SK-N-SH (cell line): ENCODE measurements at regions not wholly inside any gene's neighbourhood (a gene's known extent, or its start where the extent isn't known, plus 50 kb on each side); places are given as distances from the start of the nearest gene placed in this dataset.

Experiments
- CTCF ChIA-PET: fragments of 300-600, 350-600 bp; formaldehyde crosslinking; extraction: SDS; loops from one replicate; lab custom pipeline; 2021; lab: Yijun Ruan, JAX
- POLR2A ChIA-PET: fragments of 350-600 bp; sonication (Branson Sonifier 250); formaldehyde crosslinking; extraction: SDS; loops from one replicate; lab custom pipeline; 2020; ENCODE audit warnings: antibody characterized with exemption, inconsistent platforms; lab: Yijun Ruan, JAX
- DNase-seq: peaks from one replicate; pipeline ENCODE4 v3.0.0; 2012
- H2AFZ ChIP-seq: fragments of 200-600 bp; sonication (generic); 2 replicates; pipeline ENCODE4 v1.8.1; 2016; ENCODE audit warnings: antibody characterized with exemption, mild to moderate bottlenecking, low read depth
- H3F3A ChIP-seq: fragments of 200-600 bp; sonication (generic); replicated peaks from 2 replicates; pipeline ENCODE3; 2016; ENCODE audit warnings: antibody characterized with exemption, mild to moderate bottlenecking; ENCODE audit not compliant: insufficient read depth
- H3K27ac ChIP-seq, 2 experiments: fragments of 200-500 bp in 1 of 2; fragments of 200-600 bp in 1 of 2; sonication (Bioruptor generic) in 1 of 2; sonication (generic), shearing (Covaris generic) in 1 of 2; 2 replicates each; pipeline versions ENCODE4 v1.5.1 to v1.6.1; 2014 to 2016; ENCODE audit warnings: low read depth in 2 of 2, inconsistent platforms in 1 of 2, low read length in 1 of 2, mild to moderate bottlenecking in 1 of 2, mixed read lengths in 1 of 2
- H3K27me3 ChIP-seq: fragments of 200-600 bp; sonication (generic), shearing (Covaris generic); 2 replicates; pipeline ENCODE4 v1.6.1; 2016; ENCODE audit warnings: mixed run types; ENCODE audit not compliant: insufficient read depth
- H3K36me3 ChIP-seq, 2 experiments: fragments of 200-500 bp in 1 of 2; fragments of 200-600 bp in 1 of 2; sonication (Bioruptor generic) in 1 of 2; sonication (generic) in 1 of 2; replicated peaks in 1 of 2; 2 replicates each; pipeline versions ENCODE3 to v1.5.1; 2014 to 2016; ENCODE audit warnings: low read length in 1 of 2, mild to moderate bottlenecking in 1 of 2; ENCODE audit not compliant: insufficient read depth in 2 of 2, control insufficient read depth in 1 of 2
- H3K4me1 ChIP-seq, 2 experiments: fragments of 200-500 bp in 1 of 2; fragments of 200-600 bp in 1 of 2; sonication (Bioruptor generic) in 1 of 2; sonication (generic), shearing (Covaris generic) in 1 of 2; 2 replicates each; pipeline versions ENCODE4 v1.5.1 to v1.6.1; 2014 to 2016; ENCODE audit warnings: low read depth in 1 of 2, low read length in 1 of 2, mixed run types in 1 of 2; ENCODE audit not compliant: insufficient read depth in 2 of 2, control insufficient read depth in 1 of 2
- H3K4me2 ChIP-seq: fragments of 200-600 bp; sonication (generic), shearing (Covaris generic); 2 replicates; pipeline ENCODE4 v1.6.1; 2017; ENCODE audit warnings: mixed run types
- H3K4me3 ChIP-seq, 2 experiments: fragments of 200-500 bp in 1 of 2; fragments of 200-600 bp in 1 of 2; sonication (Bioruptor generic) in 1 of 2; sonication (generic), shearing (Covaris generic) in 1 of 2; 2 replicates each; pipeline versions ENCODE4 v1.5.1 to v1.8.1; 2014 to 2016; ENCODE audit warnings: low read depth in 2 of 2, inconsistent platforms in 1 of 2, low read length in 1 of 2, mild to moderate bottlenecking in 1 of 2, mixed read lengths in 1 of 2, moderate library complexity in 1 of 2
- H3K79me2 ChIP-seq: fragments of 200-600 bp; sonication (generic); 2 replicates; pipeline ENCODE4 v1.8.1; 2017; ENCODE audit warnings: mild to moderate bottlenecking; ENCODE audit not compliant: insufficient read depth
- H3K9ac ChIP-seq: fragments of 200-600 bp; sonication (generic); 2 replicates; pipeline ENCODE4 v1.6.1; 2017; ENCODE audit warnings: mixed run types
- H3K9me2 ChIP-seq: fragments of 200-600 bp; sonication (generic); 2 replicates; pipeline ENCODE4 v1.6.1; 2017; ENCODE audit warnings: mixed run types
- H3K9me3 ChIP-seq: fragments of 200-600 bp; sonication (generic); 2 replicates; pipeline ENCODE4 v1.6.1; 2017; ENCODE audit warnings: mixed run types, mild to moderate bottlenecking, moderate library complexity
- H4K20me1 ChIP-seq: fragments of 200-600 bp; sonication (generic); 2 replicates; pipeline ENCODE4 v1.6.1; 2017; ENCODE audit warnings: mild to moderate bottlenecking, mixed run types; ENCODE audit not compliant: insufficient read depth
- EP300 ChIP-seq, 2 experiments: IDR thresholded peaks; 2 replicates each; pipeline versions ENCODE4 v1.4.0 to v1.6.1; 2012; ENCODE audit warnings: borderline replicate concordance in 1 of 2, low read depth in 1 of 2, low read length in 1 of 2
- EZH2phosphoT487 ChIP-seq: fragments of 200-600 bp; sonication (generic); IDR thresholded peaks from 2 replicates; pipeline ENCODE4 v1.6.1; 2017; ENCODE audit warnings: low read depth, mixed run types, mild to moderate bottlenecking, antibody characterized with exemption, moderate library complexity, borderline replicate concordance
- FOSL2 ChIP-seq: IDR thresholded peaks from 2 replicates; pipeline ENCODE4 v1.4.0; 2012; ENCODE audit warnings: low read depth, mild to moderate bottlenecking, moderate library complexity, borderline replicate concordance
- JUND ChIP-seq: IDR thresholded peaks from 2 replicates; pipeline ENCODE4 v1.4.0; 2012
- MEF2A ChIP-seq: IDR thresholded peaks from 2 replicates; pipeline ENCODE4 v1.4.0; 2012; ENCODE audit warnings: low read depth, borderline replicate concordance
- RAD21 ChIP-seq: IDR thresholded peaks from 2 replicates; pipeline ENCODE4 v1.6.1; 2012; ENCODE audit warnings: mild to moderate bottlenecking, low read length
- RCOR1 ChIP-seq: fragments of 150-350 bp; IDR thresholded peaks from 2 replicates; pipeline ENCODE4 v1.6.1; 2017; ENCODE audit warnings: antibody characterized with exemption, low read length
- RXRA ChIP-seq: IDR thresholded peaks from 2 replicates; pipeline ENCODE4 v1.4.0; 2012; ENCODE audit warnings: low read depth, mild to moderate bottlenecking, borderline replicate concordance
- TCF12 ChIP-seq: IDR thresholded peaks from 2 replicates; pipeline ENCODE4 v1.4.0; 2012
- WGBS: methylation state at CpG from one replicate; pipeline ENCODE4 v1.1.6; 2017; ENCODE audit warnings: low lambda C conversion rate; 5-methylcytosine and 5-hydroxymethylcytosine counted together
- TF ChIP-seq, protein P1 (sequence below): fragments of 150-350 bp; IDR thresholded peaks from 2 replicates; pipeline ENCODE4 v1.6.1; 2017; ENCODE audit warnings: antibody characterized with exemption, low read length, low read depth, borderline replicate concordance
- TF ChIP-seq, protein P2 (sequence below): IDR thresholded peaks from 2 replicates; pipeline ENCODE4 v1.4.0; 2012; ENCODE audit warnings: low read depth, borderline replicate concordance
- TF ChIP-seq, protein P3 (sequence below): IDR thresholded peaks from 2 replicates; pipeline ENCODE4 v1.4.0; 2012; ENCODE audit warnings: low read depth
- TF ChIP-seq, protein P4 (sequence below): fragments of 200-600 bp; sonication (generic); IDR thresholded peaks from 2 replicates; pipeline ENCODE4 v1.6.1; 2017; ENCODE audit warnings: antibody characterized with exemption, mild to moderate bottlenecking, moderate library complexity

DNA sequence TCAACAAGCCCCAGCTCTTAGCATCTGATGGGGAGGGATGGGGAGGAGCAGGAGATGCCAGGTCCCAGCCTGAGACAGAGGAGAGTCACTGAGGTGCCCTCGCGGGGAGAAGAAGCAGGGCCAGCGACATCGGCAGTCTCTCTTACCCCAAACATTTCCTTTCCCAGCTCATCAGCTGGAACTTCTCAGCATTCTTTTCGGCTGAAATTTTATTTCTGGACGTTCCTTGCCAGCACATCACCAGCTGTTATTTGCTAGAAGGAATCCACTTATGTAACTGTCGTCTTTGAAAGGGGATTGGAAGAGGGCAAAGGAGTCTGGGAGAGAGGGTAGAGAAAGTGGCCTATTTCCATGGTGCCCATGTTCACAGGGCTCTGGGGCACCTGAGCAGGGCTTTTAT lies 101.0 kb upstream of the SHH start:
- Histone ChIP-seq H3K79me2 (no peaks in the 10 kb centered on the region), H2AFZ (no peak overlapping the region)
- CTCF ChIA-PET, result interaction anchor here (1.1 to 1.4 kb wide), 2 partner anchors 11 to 96 kb away, joined by 3 read pairs; no protein-coding TSS in a partner anchor

DNA sequence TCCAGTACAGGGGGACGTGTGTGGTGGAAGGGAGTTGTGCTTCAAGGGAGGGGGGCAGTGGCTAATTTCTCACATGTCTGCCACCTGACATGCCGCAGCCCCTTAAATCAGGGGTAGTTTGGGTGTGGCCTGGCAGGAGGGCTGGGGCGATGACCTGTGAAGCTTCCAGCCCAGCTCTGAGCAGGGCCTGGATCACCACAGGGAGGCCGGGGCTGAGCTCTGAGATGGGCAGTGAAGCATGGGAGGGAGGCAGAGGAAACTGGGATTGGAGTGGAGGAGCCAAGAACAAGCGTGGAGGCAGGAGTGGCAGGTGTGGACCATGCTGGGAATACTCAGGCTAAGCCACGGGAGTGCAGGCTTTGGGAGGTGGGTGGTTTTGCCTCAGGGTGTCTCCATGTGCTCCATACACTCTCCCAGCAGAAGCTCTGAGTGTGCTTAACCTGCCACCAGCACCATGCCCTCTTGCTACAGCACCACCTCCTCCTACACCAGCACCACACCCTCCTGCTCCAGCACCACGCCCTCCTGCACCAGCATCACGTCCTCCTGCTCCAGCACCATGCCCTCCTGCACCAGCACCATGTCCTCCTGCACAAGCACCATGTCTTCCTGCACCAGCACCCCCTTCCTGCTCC lies 99.3 kb upstream of the SHH start:
- no peak overlapping the region for H3K27ac ChIP-seq
- H3K79me2 ChIP-seq, result no peaks in the 10 kb centered on the region
- no peak overlapping the region for H3K4me3 ChIP-seq
- H4K20me1 ChIP-seq, result no peaks in the 10 kb centered on the region
- no peaks in the 10 kb centered on the region for H3K36me3 ChIP-seq
- ChIA-PET POLR2A (no interaction called here), CTCF (no interaction called here)
- TF ChIP-seq RXRA, result no peak
- TF ChIP-seq, protein P1, sequence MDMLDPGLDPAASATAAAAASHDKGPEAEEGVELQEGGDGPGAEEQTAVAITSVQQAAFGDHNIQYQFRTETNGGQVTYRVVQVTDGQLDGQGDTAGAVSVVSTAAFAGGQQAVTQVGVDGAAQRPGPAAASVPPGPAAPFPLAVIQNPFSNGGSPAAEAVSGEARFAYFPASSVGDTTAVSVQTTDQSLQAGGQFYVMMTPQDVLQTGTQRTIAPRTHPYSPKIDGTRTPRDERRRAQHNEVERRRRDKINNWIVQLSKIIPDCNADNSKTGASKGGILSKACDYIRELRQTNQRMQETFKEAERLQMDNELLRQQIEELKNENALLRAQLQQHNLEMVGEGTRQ, result no peak
- no peak for TF ChIP-seq FOSL2
- TF ChIP-seq MEF2A, result no peak
- TF ChIP-seq, protein P2, sequence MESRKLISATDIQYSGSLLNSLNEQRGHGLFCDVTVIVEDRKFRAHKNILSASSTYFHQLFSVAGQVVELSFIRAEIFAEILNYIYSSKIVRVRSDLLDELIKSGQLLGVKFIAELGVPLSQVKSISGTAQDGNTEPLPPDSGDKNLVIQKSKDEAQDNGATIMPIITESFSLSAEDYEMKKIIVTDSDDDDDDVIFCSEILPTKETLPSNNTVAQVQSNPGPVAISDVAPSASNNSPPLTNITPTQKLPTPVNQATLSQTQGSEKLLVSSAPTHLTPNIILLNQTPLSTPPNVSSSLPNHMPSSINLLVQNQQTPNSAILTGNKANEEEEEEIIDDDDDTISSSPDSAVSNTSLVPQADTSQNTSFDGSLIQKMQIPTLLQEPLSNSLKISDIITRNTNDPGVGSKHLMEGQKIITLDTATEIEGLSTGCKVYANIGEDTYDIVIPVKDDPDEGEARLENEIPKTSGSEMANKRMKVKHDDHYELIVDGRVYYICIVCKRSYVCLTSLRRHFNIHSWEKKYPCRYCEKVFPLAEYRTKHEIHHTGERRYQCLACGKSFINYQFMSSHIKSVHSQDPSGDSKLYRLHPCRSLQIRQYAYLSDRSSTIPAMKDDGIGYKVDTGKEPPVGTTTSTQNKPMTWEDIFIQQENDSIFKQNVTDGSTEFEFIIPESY, result no peak
- no peak for TF ChIP-seq RAD21
- no peak for TF ChIP-seq RCOR1
- TF ChIP-seq, protein P3, sequence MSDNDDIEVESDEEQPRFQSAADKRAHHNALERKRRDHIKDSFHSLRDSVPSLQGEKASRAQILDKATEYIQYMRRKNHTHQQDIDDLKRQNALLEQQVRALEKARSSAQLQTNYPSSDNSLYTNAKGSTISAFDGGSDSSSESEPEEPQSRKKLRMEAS, result no peak
- no peak for TF ChIP-seq EP300 (IDR thresholded peaks at IDR 0.05; ENCODE audit: borderline replicate concordance in 1 of 2, low read depth in 1 of 2, low read length in 1 of 2)
- no peaks in the 10 kb centered on the region for H3K4me1 ChIP-seq
- H3K9ac ChIP-seq, result no peak overlapping the region
- no peaks in the 10 kb centered on the region for H3F3A ChIP-seq
- no peaks in the 10 kb centered on the region for H3K9me2 ChIP-seq
- no peak overlapping the region for H3K4me2 ChIP-seq
- DNase-seq, result no peak
- WGBS, result 7% methylated on average over 8 of the region's 8 CpGs
- H3K9me3 ChIP-seq, result no peaks in the 10 kb centered on the region
- H3K27me3 ChIP-seq, result peaks cover 95% of the 10 kb centered on the region
- no peak overlapping the region for H2AFZ ChIP-seq

More for the DNA sequence above, 101.0 kb upstream of the SHH start:
- Histone ChIP-seq H4K20me1 (no peaks in the 10 kb centered on the region), H3K9me2 (no peaks in the 10 kb centered on the region), H3F3A (no peaks in the 10 kb centered on the region), H3K4me1 (no peaks in the 10 kb centered on the region), H3K27ac (no peak overlapping the region), H3K36me3 (no peaks in the 10 kb centered on the region), H3K9me3 (no peaks in the 10 kb centered on the region), H3K27me3 (peaks cover 95% of the 10 kb centered on the region), H3K4me2 (no peak overlapping the region), H3K9ac (no peak overlapping the region), H3K4me3 (no peak overlapping the region)
- TF ChIP-seq EZH2phosphoT487 (no peak), JUND (no peak), TCF12 (no peak), EP300 (IDR thresholded peaks at IDR 0.05; ENCODE audit: borderline replicate concordance in 1 of 2, low read depth in 1 of 2, low read length in 1 of 2) (no peak)
- TF ChIP-seq, protein P4, sequence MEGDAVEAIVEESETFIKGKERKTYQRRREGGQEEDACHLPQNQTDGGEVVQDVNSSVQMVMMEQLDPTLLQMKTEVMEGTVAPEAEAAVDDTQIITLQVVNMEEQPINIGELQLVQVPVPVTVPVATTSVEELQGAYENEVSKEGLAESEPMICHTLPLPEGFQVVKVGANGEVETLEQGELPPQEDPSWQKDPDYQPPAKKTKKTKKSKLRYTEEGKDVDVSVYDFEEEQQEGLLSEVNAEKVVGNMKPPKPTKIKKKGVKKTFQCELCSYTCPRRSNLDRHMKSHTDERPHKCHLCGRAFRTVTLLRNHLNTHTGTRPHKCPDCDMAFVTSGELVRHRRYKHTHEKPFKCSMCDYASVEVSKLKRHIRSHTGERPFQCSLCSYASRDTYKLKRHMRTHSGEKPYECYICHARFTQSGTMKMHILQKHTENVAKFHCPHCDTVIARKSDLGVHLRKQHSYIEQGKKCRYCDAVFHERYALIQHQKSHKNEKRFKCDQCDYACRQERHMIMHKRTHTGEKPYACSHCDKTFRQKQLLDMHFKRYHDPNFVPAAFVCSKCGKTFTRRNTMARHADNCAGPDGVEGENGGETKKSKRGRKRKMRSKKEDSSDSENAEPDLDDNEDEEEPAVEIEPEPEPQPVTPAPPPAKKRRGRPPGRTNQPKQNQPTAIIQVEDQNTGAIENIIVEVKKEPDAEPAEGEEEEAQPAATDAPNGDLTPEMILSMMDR, result no peak
- WGBS, result 12% methylated on average over 7 of the region's 7 CpGs
- no peak for DNase-seq
- POLR2A ChIA-PET, result no interaction called here
